ENCODE measurements at regions not wholly inside any gene's neighbourhood (a gene's known extent, or its start where the extent isn't known, plus 50 kb on each side); places are given as distances from the start of the nearest gene placed in this dataset.

DNA sequence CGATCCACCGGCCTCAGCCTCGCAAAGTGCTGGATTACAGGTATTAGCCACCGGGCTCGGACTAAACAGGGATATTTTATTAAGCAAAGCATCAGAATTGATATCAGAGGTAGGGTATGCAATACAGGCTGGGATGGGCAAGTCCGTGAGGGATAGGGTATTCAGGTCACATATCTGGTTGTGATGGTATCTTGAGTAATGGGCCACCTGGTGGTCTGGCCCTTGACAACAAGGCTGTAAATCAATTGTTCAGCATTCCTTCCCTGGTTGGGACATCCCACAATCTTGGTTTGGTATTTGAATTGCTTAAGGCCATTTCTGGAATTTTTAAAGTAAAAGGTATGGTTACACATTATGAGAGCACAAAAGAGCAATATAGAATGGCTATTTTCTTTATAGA, 1588.0 kb downstream of the SLITRK1 start:
- TF ChIP-seq, protein P1, sequence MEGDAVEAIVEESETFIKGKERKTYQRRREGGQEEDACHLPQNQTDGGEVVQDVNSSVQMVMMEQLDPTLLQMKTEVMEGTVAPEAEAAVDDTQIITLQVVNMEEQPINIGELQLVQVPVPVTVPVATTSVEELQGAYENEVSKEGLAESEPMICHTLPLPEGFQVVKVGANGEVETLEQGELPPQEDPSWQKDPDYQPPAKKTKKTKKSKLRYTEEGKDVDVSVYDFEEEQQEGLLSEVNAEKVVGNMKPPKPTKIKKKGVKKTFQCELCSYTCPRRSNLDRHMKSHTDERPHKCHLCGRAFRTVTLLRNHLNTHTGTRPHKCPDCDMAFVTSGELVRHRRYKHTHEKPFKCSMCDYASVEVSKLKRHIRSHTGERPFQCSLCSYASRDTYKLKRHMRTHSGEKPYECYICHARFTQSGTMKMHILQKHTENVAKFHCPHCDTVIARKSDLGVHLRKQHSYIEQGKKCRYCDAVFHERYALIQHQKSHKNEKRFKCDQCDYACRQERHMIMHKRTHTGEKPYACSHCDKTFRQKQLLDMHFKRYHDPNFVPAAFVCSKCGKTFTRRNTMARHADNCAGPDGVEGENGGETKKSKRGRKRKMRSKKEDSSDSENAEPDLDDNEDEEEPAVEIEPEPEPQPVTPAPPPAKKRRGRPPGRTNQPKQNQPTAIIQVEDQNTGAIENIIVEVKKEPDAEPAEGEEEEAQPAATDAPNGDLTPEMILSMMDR (IDR thresholded peaks at IDR 0.05), result no peak
- no peaks in the 10 kb centered on the region for H3K27me3 ChIP-seq (ENCODE audit: control insufficient read depth in 2 of 2, insufficient read depth in 2 of 2, low read length in 2 of 2)
- no peak overlapping the region for H3K4me2 ChIP-seq (replicated peaks; ENCODE audit: extremely low read depth, low read length, poor library complexity, severe bottlenecking)
- H3K9me3 ChIP-seq (replicated peaks in 1 of 2; ENCODE audit: control insufficient read depth in 1 of 2, insufficient read depth in 1 of 2, low read length in 2 of 2), result peaks cover 13 to 15% of the 10 kb centered on the region in 2 donors
- no peak overlapping the region for H3K9ac ChIP-seq (ENCODE audit: insufficient read depth, low read length, poor library complexity, severe bottlenecking)
- H3K27ac ChIP-seq (ENCODE audit: low read depth in 1 of 2, low read length in 2 of 2), result no peak overlapping the region
- H3K4me3 ChIP-seq (replicated peaks in 1 of 3; ENCODE audit: low read depth in 2 of 3, low read length in 3 of 3), result no peak overlapping the region
- DNase-seq, result no peak
- no peaks in the 10 kb centered on the region for H4K20me1 ChIP-seq (ENCODE audit: insufficient read depth, low read length)
- Mint-ChIP-seq H3K4me1 (no peaks in the 10 kb centered on the region), H3K9me3 (peaks cover 0 to 23% (median 10%) of the 10 kb centered on the region in 7 donors), H3K27me3 (ENCODE audit: low read depth in 3 of 3) (no peaks in the 10 kb centered on the region), H3K36me3 (no peaks in the 10 kb centered on the region), H3K4me3 (no peak overlapping the region), H3K27ac (peak overlapping the region in 1 of 7 donors; percentile 63)
- H2AFZ ChIP-seq (ENCODE audit: insufficient read depth, low read depth, low read length, poor library complexity, severe bottlenecking), result no peak overlapping the region
- WGBS (ENCODE audit: insufficient coverage), result 96% methylated on average over 6 of the region's 6 CpGs
- no peaks in the 10 kb centered on the region for H3K36me3 ChIP-seq (replicated peaks in 1 of 2; ENCODE audit: control insufficient read depth in 1 of 2, insufficient read depth in 2 of 2, low read length in 2 of 2)
- no peaks in the 10 kb centered on the region for H3K79me2 ChIP-seq (ENCODE audit: insufficient read depth, low read length)
- intact Hi-C loops (cut with micrococcal nuclease), result no loop called here
- no peaks in the 10 kb centered on the region for H3K4me1 ChIP-seq (ENCODE audit: control insufficient read depth in 1 of 2, insufficient read depth in 2 of 2, low read length in 2 of 2)

DNA sequence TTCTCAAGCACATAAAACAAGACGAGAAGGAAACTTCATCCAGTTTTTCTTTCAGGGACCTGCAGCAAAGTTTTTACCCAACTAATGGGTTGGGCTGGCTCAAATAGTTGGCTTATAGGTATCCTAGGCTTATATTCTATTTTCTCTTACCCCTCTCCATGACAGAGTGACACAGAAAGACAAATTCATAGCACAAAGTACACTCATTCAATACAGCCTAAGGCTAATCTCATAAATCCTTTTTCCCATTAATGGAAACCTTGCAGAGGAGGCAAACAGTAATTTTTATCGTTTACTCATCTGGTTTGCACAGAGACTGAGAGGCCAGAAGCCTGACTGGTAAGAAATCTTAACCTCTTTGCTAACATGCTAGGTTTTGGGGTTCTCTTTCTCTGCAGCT, 1589.9 kb downstream of the SLITRK1 start:
- Mint-ChIP-seq H3K9me3 (peaks cover under 1 to 23% (median 12%) of the 10 kb centered on the region in 7 donors), H3K27ac (no peak overlapping the region), H3K27me3 (ENCODE audit: low read depth in 3 of 3) (no peaks in the 10 kb centered on the region), H3K4me1 (no peaks in the 10 kb centered on the region), H3K4me3 (no peak overlapping the region), H3K36me3 (no peaks in the 10 kb centered on the region)
- H3K9me3 ChIP-seq (replicated peaks in 1 of 2; ENCODE audit: control insufficient read depth in 1 of 2, insufficient read depth in 1 of 2, low read length in 2 of 2), result peaks cover 9 to 16% of the 10 kb centered on the region in 2 donors
- H3K36me3 ChIP-seq (replicated peaks in 1 of 2; ENCODE audit: control insufficient read depth in 1 of 2, insufficient read depth in 2 of 2, low read length in 2 of 2), result no peaks in the 10 kb centered on the region
- no peak overlapping the region for H3K4me2 ChIP-seq (replicated peaks; ENCODE audit: extremely low read depth, low read length, poor library complexity, severe bottlenecking)
- TF ChIP-seq, protein P1 (IDR thresholded peaks at IDR 0.05), result no peak
- H4K20me1 ChIP-seq (ENCODE audit: insufficient read depth, low read length), result no peaks in the 10 kb centered on the region
- no peaks in the 10 kb centered on the region for H3K79me2 ChIP-seq (ENCODE audit: insufficient read depth, low read length)
- H3K27me3 ChIP-seq (ENCODE audit: control insufficient read depth in 2 of 2, insufficient read depth in 2 of 2, low read length in 2 of 2), result no peaks in the 10 kb centered on the region
- no peak overlapping the region for H3K9ac ChIP-seq (ENCODE audit: insufficient read depth, low read length, poor library complexity, severe bottlenecking)
- no peak overlapping the region for H3K4me3 ChIP-seq (replicated peaks in 1 of 3; ENCODE audit: low read depth in 2 of 3, low read length in 3 of 3)
- H3K4me1 ChIP-seq (ENCODE audit: control insufficient read depth in 1 of 2, insufficient read depth in 2 of 2, low read length in 2 of 2), result no peaks in the 10 kb centered on the region
- intact Hi-C loops (cut with micrococcal nuclease), result no loop called here
- WGBS (ENCODE audit: insufficient coverage), result 57% methylated on average over 1 of the region's 2 CpGs
- no peak overlapping the region for H2AFZ ChIP-seq (ENCODE audit: insufficient read depth, low read depth, low read length, poor library complexity, severe bottlenecking)
- H3K27ac ChIP-seq (ENCODE audit: low read depth in 1 of 2, low read length in 2 of 2), result no peak overlapping the region
- DNase-seq, result no peak

Data from CD14-positive monocyte (primary cell).